ENCODE measurements at regions not wholly inside any gene's neighbourhood (a gene's known extent, or its start where the extent isn't known, plus 50 kb on each side); places are given as distances from the start of the nearest gene placed in this dataset.
"Not testable (repeated sequence)": the region's sequence is repeated elsewhere in the genome, so short reads cannot be mapped to it uniquely, and the experiment has no call there.

- Mint-ChIP-seq H3K4me1 (ENCODE audit: low read depth) (peaks cover 20% of the 10 kb centered on the region), H3K36me3 (ENCODE audit: low read depth) (no peaks in the 10 kb centered on the region), H3K27me3 (ENCODE audit: low read depth) (no peaks in the 10 kb centered on the region), H3K27ac (ENCODE audit: unreplicated experiment) (no peak overlapping the region), H3K4me3 (ENCODE audit: unreplicated experiment) (no peak overlapping the region), H3K9me3 (ENCODE audit: low read depth) (peaks cover 4% of the 10 kb centered on the region)
- no peak for TF ChIP-seq CTCF (IDR thresholded peaks at IDR 0.05)
- DNase-seq (ENCODE audit: low spot score): no peak
Observed at GRCh38 chr4:137738375-137738990, 206.2 kb upstream of the PCDH18 start.

GRCh38 chr4:137735561-137736104 lies 203.3 kb upstream of the PCDH18 start:
- Mint-ChIP-seq H3K4me3 (ENCODE audit: unreplicated experiment) (no peak overlapping the region), H3K36me3 (ENCODE audit: low read depth) (peaks cover 7% of the 10 kb centered on the region), H3K27me3 (ENCODE audit: low read depth) (no peaks in the 10 kb centered on the region), H3K27ac (ENCODE audit: unreplicated experiment) (no peak overlapping the region), H3K4me1 (ENCODE audit: low read depth) (peaks cover 20% of the 10 kb centered on the region), H3K9me3 (ENCODE audit: low read depth) (peaks cover 15% of the 10 kb centered on the region)
- no peak for DNase-seq (ENCODE audit: low spot score)
- TF ChIP-seq CTCF (IDR thresholded peaks at IDR 0.05): no peak

- TF ChIP-seq CTCF (IDR thresholded peaks at IDR 0.05): peak; percentile 61
- peak; percentile 73 for DNase-seq (ENCODE audit: low spot score)
- H3K27ac Mint-ChIP-seq (ENCODE audit: unreplicated experiment); H3K27me3 Mint-ChIP-seq (ENCODE audit: low read depth); H3K4me1 Mint-ChIP-seq (ENCODE audit: low read depth); H3K4me3 Mint-ChIP-seq (ENCODE audit: unreplicated experiment); H3K36me3 Mint-ChIP-seq (ENCODE audit: low read depth): not testable (repeated sequence)
- H3K9me3 Mint-ChIP-seq (ENCODE audit: low read depth): peaks cover 21% of the 10 kb centered on the region
Observed at GRCh38 chr4:137733174-137734141, 201.2 kb upstream of the PCDH18 start.

GRCh38 chr4:137722910-137723309 lies 190.6 kb upstream of the PCDH18 start:
- H3K27ac Mint-ChIP-seq (ENCODE audit: unreplicated experiment): no peak overlapping the region
- no peaks in the 10 kb centered on the region for H3K36me3 Mint-ChIP-seq (ENCODE audit: low read depth)
- no peak overlapping the region for H3K4me3 Mint-ChIP-seq (ENCODE audit: unreplicated experiment)
- TF ChIP-seq CTCF (IDR thresholded peaks at IDR 0.05): no peak
- no peak for DNase-seq (ENCODE audit: low spot score)
- H3K4me1 Mint-ChIP-seq (ENCODE audit: low read depth): no peaks in the 10 kb centered on the region
- no peaks in the 10 kb centered on the region for H3K27me3 Mint-ChIP-seq (ENCODE audit: low read depth)
- peaks cover 10% of the 10 kb centered on the region for H3K9me3 Mint-ChIP-seq (ENCODE audit: low read depth)

- Mint-ChIP-seq H3K27me3 (ENCODE audit: low read depth) (no peaks in the 10 kb centered on the region), H3K9me3 (ENCODE audit: low read depth) (no peaks in the 10 kb centered on the region), H3K27ac (ENCODE audit: unreplicated experiment) (no peak overlapping the region)
Observed at GRCh38 chr4:137711502-137711901, 179.2 kb upstream of the PCDH18 start.

More at GRCh38 chr4:137711502-137711901, 179.2 kb upstream of the PCDH18 start:
- DNase-seq (ENCODE audit: low spot score): no peak
- Mint-ChIP-seq H3K4me3 (ENCODE audit: unreplicated experiment) (no peak overlapping the region), H3K4me1 (ENCODE audit: low read depth) (peaks cover 3% of the 10 kb centered on the region), H3K36me3 (ENCODE audit: low read depth) (no peaks in the 10 kb centered on the region)
- no peak for TF ChIP-seq CTCF (IDR thresholded peaks at IDR 0.05)

Data from chondrocyte (in vitro differentiated cells).